ENCODE measurements at regions not wholly inside any gene's neighbourhood (a gene's known extent, or its start where the extent isn't known, plus 50 kb on each side); places are given as distances from the start of the nearest gene placed in this dataset.

DNA sequence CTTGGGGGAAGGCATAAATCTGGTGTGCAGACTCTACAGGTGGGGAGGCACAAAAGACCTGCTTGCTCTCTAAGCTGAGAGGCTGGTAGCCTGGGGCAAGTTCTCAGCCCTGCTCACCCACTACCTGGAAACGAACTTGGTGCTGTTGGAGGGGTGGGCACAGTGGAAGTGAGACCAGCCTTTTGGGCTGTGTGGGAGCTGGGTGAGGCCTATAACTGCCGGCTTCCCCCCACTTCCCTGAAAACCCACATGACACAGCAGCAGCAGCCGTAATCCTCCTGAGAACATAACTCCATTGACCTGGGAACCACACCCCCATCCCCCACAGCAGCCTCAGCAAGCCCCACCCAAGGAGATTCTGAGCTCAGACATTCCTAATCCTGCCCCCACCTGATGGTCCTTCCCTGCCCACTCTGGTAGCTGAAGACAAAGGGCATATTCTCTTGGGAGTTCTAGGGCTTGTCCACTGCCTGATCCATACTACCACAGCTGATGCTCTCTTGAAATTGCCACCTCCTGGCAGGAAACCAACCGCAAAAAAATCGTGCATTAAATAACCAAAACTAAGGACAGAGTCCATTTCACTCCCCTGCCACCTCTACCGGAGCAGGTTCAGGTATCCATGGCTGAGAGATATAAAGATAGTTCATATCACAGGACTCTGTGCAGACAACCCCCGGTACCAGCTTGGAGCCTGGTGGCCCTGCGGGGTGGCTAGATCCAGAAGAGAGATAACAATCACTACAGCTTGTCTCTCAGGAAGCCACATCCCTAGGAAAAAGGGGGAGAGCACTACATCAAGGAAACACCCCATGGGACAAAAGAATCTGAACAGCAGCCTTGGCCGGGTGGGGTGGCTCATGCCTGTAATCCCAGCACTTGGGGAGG is 178.1 kb downstream of the NDUFA10 start:
- TF ChIP-seq, protein P1, sequence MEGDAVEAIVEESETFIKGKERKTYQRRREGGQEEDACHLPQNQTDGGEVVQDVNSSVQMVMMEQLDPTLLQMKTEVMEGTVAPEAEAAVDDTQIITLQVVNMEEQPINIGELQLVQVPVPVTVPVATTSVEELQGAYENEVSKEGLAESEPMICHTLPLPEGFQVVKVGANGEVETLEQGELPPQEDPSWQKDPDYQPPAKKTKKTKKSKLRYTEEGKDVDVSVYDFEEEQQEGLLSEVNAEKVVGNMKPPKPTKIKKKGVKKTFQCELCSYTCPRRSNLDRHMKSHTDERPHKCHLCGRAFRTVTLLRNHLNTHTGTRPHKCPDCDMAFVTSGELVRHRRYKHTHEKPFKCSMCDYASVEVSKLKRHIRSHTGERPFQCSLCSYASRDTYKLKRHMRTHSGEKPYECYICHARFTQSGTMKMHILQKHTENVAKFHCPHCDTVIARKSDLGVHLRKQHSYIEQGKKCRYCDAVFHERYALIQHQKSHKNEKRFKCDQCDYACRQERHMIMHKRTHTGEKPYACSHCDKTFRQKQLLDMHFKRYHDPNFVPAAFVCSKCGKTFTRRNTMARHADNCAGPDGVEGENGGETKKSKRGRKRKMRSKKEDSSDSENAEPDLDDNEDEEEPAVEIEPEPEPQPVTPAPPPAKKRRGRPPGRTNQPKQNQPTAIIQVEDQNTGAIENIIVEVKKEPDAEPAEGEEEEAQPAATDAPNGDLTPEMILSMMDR (conservative IDR thresholded peaks at IDR 0.05; ENCODE audit: low read length): no peak
- DNase-seq (ENCODE audit: low read depth): no peak
- H3K4me3 ChIP-seq (ENCODE audit: low read length): no peak overlapping the region

DNA sequence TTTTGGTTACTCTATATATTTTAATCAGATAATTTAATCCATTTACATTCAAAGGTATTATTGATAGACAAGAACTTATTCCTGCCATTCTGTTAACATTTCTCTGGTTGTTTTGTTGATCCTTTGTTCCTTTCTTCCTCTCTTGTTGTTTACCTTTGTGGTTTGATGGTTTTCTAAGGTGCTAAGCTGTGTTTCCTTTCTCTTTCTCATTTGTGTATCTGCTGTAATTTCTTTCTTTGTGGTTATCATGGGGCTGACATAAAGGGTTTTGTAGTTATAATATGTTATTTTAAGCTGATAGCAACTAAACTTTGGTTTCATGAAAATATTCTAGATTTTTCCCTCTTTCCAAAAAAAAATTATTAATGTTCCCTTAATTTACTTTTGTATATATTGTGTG is 179.2 kb downstream of the NDUFA10 start:
- no peak overlapping the region for H3K4me3 ChIP-seq (ENCODE audit: low read length)
- no peak for DNase-seq (ENCODE audit: low read depth)
- TF ChIP-seq, protein P1 (conservative IDR thresholded peaks at IDR 0.05; ENCODE audit: low read length): no peak

DNA sequence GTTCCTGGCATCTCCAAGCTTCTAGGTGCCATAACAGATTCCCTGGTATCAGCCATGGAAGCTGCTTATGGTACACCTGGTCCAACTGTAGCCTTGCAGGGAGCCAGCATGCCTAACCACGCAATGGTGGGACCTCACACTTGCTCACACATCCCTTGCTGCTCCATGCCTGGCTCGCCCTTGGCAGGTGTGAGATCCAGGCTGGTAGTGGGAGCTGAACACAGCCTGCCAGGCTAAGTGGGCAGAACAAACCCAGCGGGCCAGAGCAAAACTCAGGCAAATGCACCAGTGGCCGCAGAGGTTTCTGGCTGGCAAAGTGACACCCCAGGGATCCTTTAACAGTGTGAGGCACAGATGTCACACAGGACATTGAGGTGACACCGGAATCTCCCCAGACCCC is 185.8 kb downstream of the NDUFA10 start:
- TF ChIP-seq, protein P1 (conservative IDR thresholded peaks at IDR 0.05; ENCODE audit: low read length): no peak
- H3K4me3 ChIP-seq (ENCODE audit: low read length): no peak overlapping the region
- DNase-seq (ENCODE audit: low read depth): no peak

DNA sequence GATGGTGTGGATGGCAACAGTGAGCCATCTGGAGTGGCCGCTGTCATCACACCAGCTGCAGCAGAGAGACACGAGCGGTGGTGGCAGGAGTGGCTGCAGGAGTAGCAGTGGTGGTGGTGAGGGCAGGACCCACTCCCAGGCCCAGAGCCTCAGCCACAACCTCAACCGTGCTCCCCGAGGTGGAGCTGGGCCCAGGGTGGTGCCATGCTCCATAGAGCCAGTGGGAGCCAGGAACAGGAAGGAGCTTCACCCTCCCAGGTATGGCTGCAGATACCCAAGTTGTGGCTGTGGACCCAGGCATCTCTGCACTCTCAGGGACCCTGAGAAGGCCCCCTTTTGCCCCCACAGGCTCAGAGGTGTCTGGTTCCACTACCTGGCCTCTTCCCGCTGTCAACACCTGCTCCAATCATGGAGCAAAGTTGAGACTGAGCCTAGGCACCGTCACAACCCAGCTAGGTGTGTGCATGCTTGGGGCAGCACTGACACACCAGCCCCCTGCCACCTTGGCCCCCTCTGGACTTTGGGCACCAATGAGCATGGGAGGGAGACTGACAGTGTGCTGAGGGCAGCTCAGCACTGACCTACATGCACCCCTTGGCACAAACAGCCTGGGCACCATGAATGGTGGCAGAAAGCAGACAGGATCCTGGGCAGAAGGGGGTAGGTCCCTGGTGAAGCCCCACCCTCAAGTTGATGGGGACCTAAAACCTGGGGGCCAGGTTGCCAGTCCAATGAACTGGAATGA is 188.9 kb downstream of the NDUFA10 start:
- TF ChIP-seq, protein P1 (conservative IDR thresholded peaks at IDR 0.05; ENCODE audit: low read length): no peak
- no peak for DNase-seq (ENCODE audit: low read depth)
- no peak overlapping the region for H3K4me3 ChIP-seq (ENCODE audit: low read length)

DNA sequence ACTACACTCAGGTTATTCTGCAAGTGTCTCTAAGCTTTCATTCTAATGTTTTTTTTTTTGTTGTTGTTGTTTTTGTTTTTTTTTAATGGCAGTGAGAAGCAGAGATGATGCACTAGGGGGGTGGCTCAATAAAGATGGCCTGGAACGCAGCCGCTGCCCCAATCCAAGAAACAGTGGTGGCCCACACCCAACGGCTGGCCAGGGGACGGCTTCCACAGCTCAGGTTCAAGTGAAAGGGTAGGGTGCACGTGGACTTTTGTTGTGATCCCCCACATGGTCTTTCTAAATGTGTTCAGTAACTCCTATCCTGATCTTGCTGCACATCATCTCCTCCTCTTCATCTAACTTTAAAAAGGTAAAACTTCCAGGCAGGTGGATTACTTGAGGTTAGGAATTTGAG is 190.1 kb downstream of the NDUFA10 start:
- TF ChIP-seq, protein P1 (conservative IDR thresholded peaks at IDR 0.05; ENCODE audit: low read length): no peak
- no peak for DNase-seq (ENCODE audit: low read depth)
- H3K4me3 ChIP-seq (ENCODE audit: low read length): no peak overlapping the region

DNA sequence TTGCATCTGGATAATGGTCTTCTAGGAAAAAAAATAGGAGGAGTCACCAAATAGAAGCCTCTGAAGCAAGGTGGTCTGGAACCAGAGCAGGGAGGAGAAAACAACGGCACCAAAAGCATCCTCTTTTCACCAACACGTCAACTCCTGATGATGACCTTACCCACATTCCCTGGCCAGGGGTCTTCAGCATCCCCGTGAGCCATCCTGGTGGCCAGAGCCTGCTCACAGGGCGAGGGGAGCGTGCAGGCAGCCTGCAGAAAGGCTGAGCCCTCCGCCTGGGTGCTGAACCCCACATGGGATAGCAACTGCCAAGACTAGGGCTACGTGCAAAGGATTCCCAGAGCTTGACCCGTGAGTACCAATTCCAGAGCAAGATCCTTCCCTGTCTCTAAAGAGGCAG is 191.0 kb downstream of the NDUFA10 start:
- TF ChIP-seq, protein P1 (conservative IDR thresholded peaks at IDR 0.05; ENCODE audit: low read length): no peak
- no peak overlapping the region for H3K4me3 ChIP-seq (ENCODE audit: low read length)
- DNase-seq (ENCODE audit: low read depth): no peak
